ENCODE measurements at regions not wholly inside any gene's neighbourhood (a gene's known extent, or its start where the extent isn't known, plus 50 kb on each side); places are given as distances from the start of the nearest gene placed in this dataset.

DNA sequence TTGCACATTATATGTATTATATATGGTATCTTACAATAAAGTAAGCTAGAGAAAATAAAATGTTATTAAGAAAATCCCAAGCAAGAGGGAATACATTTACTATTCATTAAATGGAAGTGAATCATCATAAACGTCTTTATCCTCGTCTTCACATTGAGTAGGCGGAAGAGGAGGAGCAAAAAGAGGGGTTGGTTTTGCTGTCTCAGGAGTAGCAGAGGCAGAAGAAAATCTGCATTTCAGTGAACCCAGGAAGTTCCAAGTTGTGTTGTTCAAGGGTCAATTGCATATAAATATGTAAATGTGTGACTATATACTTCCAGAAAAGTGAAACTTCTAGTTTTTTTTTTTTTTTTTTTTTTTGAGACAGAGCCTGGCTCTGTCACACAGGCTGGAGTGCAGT lies 301.4 kb downstream of the TMA16 start:
- H3K27ac ChIP-seq (ENCODE audit: low read length), result no peak overlapping the region
- no peaks in the 10 kb centered on the region for H3K36me3 Mint-ChIP-seq
- no peaks in the 10 kb centered on the region for H3K9me3 ChIP-seq (ENCODE audit: control insufficient read depth, insufficient read depth, low read length)
- no peak overlapping the region for H3K27ac Mint-ChIP-seq
- intact Hi-C loops (cut with micrococcal nuclease), result no loop called here
- no peaks in the 10 kb centered on the region for H3K27me3 ChIP-seq (ENCODE audit: control insufficient read depth, insufficient read depth, low read length)
- no peaks in the 10 kb centered on the region for H3K4me1 Mint-ChIP-seq
- ATAC-seq (no peak), DNase-seq (no peak)
- 85% methylated on average over 3 of the region's 3 CpGs for WGBS (ENCODE audit: insufficient coverage)
- no peaks in the 10 kb centered on the region for H3K4me1 ChIP-seq (ENCODE audit: control insufficient read depth, insufficient read depth, low read length)
- H3K36me3 ChIP-seq (ENCODE audit: control insufficient read depth, insufficient read depth, low read length), result no peaks in the 10 kb centered on the region
- H3K9me3 Mint-ChIP-seq, result peaks cover 0 to 2% of the 10 kb centered on the region in 2 donors
- no peaks in the 10 kb centered on the region for H3K27me3 Mint-ChIP-seq (ENCODE audit: low read depth in 2 of 2)
- no peak overlapping the region for H3K4me3 ChIP-seq (ENCODE audit: low read length)
- no peak overlapping the region for H3K4me3 Mint-ChIP-seq
- TF ChIP-seq, protein P1, sequence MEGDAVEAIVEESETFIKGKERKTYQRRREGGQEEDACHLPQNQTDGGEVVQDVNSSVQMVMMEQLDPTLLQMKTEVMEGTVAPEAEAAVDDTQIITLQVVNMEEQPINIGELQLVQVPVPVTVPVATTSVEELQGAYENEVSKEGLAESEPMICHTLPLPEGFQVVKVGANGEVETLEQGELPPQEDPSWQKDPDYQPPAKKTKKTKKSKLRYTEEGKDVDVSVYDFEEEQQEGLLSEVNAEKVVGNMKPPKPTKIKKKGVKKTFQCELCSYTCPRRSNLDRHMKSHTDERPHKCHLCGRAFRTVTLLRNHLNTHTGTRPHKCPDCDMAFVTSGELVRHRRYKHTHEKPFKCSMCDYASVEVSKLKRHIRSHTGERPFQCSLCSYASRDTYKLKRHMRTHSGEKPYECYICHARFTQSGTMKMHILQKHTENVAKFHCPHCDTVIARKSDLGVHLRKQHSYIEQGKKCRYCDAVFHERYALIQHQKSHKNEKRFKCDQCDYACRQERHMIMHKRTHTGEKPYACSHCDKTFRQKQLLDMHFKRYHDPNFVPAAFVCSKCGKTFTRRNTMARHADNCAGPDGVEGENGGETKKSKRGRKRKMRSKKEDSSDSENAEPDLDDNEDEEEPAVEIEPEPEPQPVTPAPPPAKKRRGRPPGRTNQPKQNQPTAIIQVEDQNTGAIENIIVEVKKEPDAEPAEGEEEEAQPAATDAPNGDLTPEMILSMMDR (IDR thresholded peaks at IDR 0.05), result no peak

DNA sequence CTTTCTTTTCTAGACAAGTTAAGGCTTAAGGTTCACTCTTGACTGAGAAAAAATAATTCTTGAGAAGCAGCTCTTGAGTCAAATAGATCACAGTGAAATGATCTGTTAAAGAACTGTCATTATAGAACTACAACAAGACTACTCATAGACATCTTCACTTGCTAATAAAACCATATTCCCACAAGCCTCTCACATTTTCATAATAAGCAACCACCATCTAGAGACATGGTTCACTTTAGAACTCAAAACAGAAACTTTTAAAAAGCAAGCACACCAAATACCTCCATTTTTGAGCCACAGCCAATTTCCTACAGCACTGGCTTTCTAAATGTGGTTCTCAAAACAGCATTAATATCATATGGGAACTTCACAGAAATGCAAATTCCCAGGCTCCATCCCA lies 309.5 kb downstream of the TMA16 start:
- H3K27ac Mint-ChIP-seq, result no peak overlapping the region
- H3K36me3 ChIP-seq (ENCODE audit: control insufficient read depth, insufficient read depth, low read length), result no peaks in the 10 kb centered on the region
- no peaks in the 10 kb centered on the region for H3K36me3 Mint-ChIP-seq
- H3K4me1 ChIP-seq (ENCODE audit: control insufficient read depth, insufficient read depth, low read length), result no peaks in the 10 kb centered on the region
- DNase-seq, result no peak
- no peak overlapping the region for H3K27ac ChIP-seq (ENCODE audit: low read length)
- no peak overlapping the region for H3K4me3 ChIP-seq (ENCODE audit: low read length)
- H3K9me3 Mint-ChIP-seq, result no peaks in the 10 kb centered on the region
- no peaks in the 10 kb centered on the region for H3K27me3 ChIP-seq (ENCODE audit: control insufficient read depth, insufficient read depth, low read length)
- no peak for ATAC-seq
- H3K4me3 Mint-ChIP-seq, result no peak overlapping the region
- intact Hi-C loops (cut with micrococcal nuclease), result no loop called here
- no peaks in the 10 kb centered on the region for H3K4me1 Mint-ChIP-seq
- H3K27me3 Mint-ChIP-seq (ENCODE audit: low read depth in 2 of 2), result no peaks in the 10 kb centered on the region
- H3K9me3 ChIP-seq (ENCODE audit: control insufficient read depth, insufficient read depth, low read length), result no peaks in the 10 kb centered on the region
- TF ChIP-seq, protein P1 (IDR thresholded peaks at IDR 0.05), result no peak

DNA sequence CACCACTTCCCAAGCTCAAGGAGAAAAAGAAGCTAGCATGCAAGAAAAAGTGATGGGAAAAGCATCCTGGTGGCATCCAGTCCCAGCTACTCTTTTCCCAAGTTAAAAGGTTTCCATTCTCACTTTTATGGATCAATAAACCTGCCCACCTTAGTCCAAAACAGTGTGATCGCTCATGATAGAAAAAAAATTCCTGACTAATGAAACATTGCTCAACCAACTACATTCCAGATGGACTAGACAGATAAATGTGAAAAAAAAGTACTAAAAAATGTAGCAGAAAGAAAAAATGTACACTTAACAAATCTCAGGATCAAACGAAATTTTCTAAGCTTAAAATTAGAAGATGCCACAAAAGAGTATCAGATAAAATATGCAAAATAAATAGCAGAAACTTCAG lies 312.2 kb downstream of the TMA16 start:
- ATAC-seq, result no peak

DNA sequence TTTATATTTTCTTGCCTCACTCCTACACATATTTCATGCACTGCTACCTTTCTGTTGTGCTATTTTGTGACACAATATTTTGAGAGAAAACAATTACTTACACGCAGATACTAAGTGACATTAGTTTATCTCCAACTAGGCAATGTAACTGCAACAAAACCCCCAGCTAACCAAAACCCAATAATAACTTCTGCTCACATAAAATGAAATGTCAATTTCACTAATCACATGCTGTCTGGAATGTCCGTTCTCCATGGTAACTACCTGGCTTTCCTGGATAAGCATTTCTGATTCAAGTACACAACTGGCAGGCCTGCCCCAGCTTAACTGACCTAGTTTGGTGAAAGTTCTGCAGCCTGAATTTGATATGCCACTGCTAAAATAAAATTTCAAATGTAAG lies 313.5 kb downstream of the TMA16 start:
- no peaks in the 10 kb centered on the region for H3K36me3 ChIP-seq (ENCODE audit: control insufficient read depth, insufficient read depth, low read length)
- DNase-seq (no peak), ATAC-seq (no peak)
- Mint-ChIP-seq H3K4me3 (no peak overlapping the region), H3K36me3 (no peaks in the 10 kb centered on the region), H3K9me3 (peaks cover 0 to 2% of the 10 kb centered on the region in 2 donors), H3K4me1 (no peaks in the 10 kb centered on the region), H3K27ac (no peak overlapping the region), H3K27me3 (ENCODE audit: low read depth in 2 of 2) (no peaks in the 10 kb centered on the region)
- no peak overlapping the region for H3K27ac ChIP-seq (ENCODE audit: low read length)
- intact Hi-C loops (cut with micrococcal nuclease), result no loop called here
- H3K4me1 ChIP-seq (ENCODE audit: control insufficient read depth, insufficient read depth, low read length), result no peaks in the 10 kb centered on the region
- H3K4me3 ChIP-seq (ENCODE audit: low read length), result no peak overlapping the region
- H3K9me3 ChIP-seq (ENCODE audit: control insufficient read depth, insufficient read depth, low read length), result no peaks in the 10 kb centered on the region
- no peaks in the 10 kb centered on the region for H3K27me3 ChIP-seq (ENCODE audit: control insufficient read depth, insufficient read depth, low read length)
- WGBS (ENCODE audit: insufficient coverage), result 92% methylated on average over 2 of the region's 2 CpGs
- TF ChIP-seq, protein P1 (IDR thresholded peaks at IDR 0.05), result no peak

More for the DNA sequence above, 312.2 kb downstream of the TMA16 start:
- DNase-seq, result no peak
- no CpG with 5 or more reads among the region's 2 CpGs for WGBS (ENCODE audit: insufficient coverage)
- Mint-ChIP-seq H3K4me3 (no peak overlapping the region), H3K9me3 (peaks cover 0 to 2% of the 10 kb centered on the region in 2 donors), H3K27ac (no peak overlapping the region), H3K36me3 (no peaks in the 10 kb centered on the region), H3K4me1 (no peaks in the 10 kb centered on the region), H3K27me3 (ENCODE audit: low read depth in 2 of 2) (no peaks in the 10 kb centered on the region)
- Histone ChIP-seq H3K9me3 (ENCODE audit: control insufficient read depth, insufficient read depth, low read length) (no peaks in the 10 kb centered on the region), H3K27me3 (ENCODE audit: control insufficient read depth, insufficient read depth, low read length) (no peaks in the 10 kb centered on the region), H3K36me3 (ENCODE audit: control insufficient read depth, insufficient read depth, low read length) (no peaks in the 10 kb centered on the region), H3K4me3 (ENCODE audit: low read length) (no peak overlapping the region), H3K4me1 (ENCODE audit: control insufficient read depth, insufficient read depth, low read length) (no peaks in the 10 kb centered on the region), H3K27ac (ENCODE audit: low read length) (no peak overlapping the region)
- intact Hi-C loops (cut with micrococcal nuclease), result no loop called here
- TF ChIP-seq, protein P1 (IDR thresholded peaks at IDR 0.05), result no peak

Measured in natural killer cell (primary cell).